HepG2 (cell line): ENCODE measurements at regions not wholly inside any gene's neighbourhood (a gene's known extent, or its start where the extent isn't known, plus 50 kb on each side); places are given as distances from the start of the nearest gene placed in this dataset.

Source experiments
- ATAC-seq: fragments of 200-7000 bp; cut with Tn5 transposase; 3 replicates; pipeline ENCODE4 v1.9.1; 2020; ENCODE audit warnings: mild to moderate bottlenecking, moderate library complexity
- BruUV-seq: library from RNA; stranded (reverse); fragments of 400-500 nt; replicated peaks from 2 replicates; lab custom pipeline; 2021; lab: Mats Ljungman, UMichigan
- CTCF ChIA-PET: fragments of 300-600 bp; formaldehyde crosslinking; extraction: SDS; loops from one replicate; lab custom pipeline; 2021; ENCODE audit warnings: low total read pairs, inconsistent platforms, low intra/inter-chr PET ratio; lab: Yijun Ruan, JAX
- POLR2A ChIA-PET: fragments of 350-600 bp; sonication (Branson Sonifier 250); formaldehyde crosslinking; loops from one replicate; lab custom pipeline; 2020; ENCODE audit warnings: antibody characterized with exemption, inconsistent platforms; lab: Yijun Ruan, JAX
- DNase-seq: peaks from one replicate; pipeline ENCODE4 v3.0.0-alpha.2; 2015; ENCODE audit warnings: low spot score
- FAIRE-seq: peaks from 3 replicates; lab custom pipeline; 2011; peaks lifted over from hg19 to GRCh38; lab: Jason Lieb, UNC
- H2AFZ ChIP-seq: one replicate; pipeline ENCODE4 v1.6.1; 2011; ENCODE audit warnings: low read length, inconsistent platforms
- H3K27ac ChIP-seq: fragments of 300-600 bp; 3 replicates; pipeline ENCODE4 v1.8.0; 2011; ENCODE audit warnings: mixed run types, mild to moderate bottlenecking, mixed read lengths, low read length, inconsistent platforms; ENCODE audit not compliant: insufficient read depth; ENCODE audit errors: extremely low read length
- H3K27me3 ChIP-seq, 2 experiments: fragments of 200-600 bp in 1 of 2; 2 replicates in 1 of 2; 3 replicates in 1 of 2; pipeline versions ENCODE4 v1.6.0 to v1.8.0; 2011; ENCODE audit warnings: low read length in 2 of 2, mild to moderate bottlenecking in 2 of 2, moderate library complexity in 2 of 2, inconsistent platforms in 1 of 2; ENCODE audit not compliant: insufficient read depth in 2 of 2, control insufficient read depth in 1 of 2
- H3K36me3 ChIP-seq, 2 experiments: fragments of 200-600 bp in 1 of 2; replicated peaks in 1 of 2; 2 replicates in 1 of 2; 3 replicates in 1 of 2; pipeline versions ENCODE4 v1.5.1 to v1.8.0; 2011; ENCODE audit warnings: low read length in 2 of 2, inconsistent platforms in 1 of 2; ENCODE audit not compliant: insufficient read depth in 2 of 2, control insufficient read depth in 1 of 2
- H3K4me1 ChIP-seq: 2 replicates; pipeline ENCODE4 v1.5.1; 2012; ENCODE audit warnings: low read length, inconsistent platforms; ENCODE audit not compliant: insufficient read depth
- H3K4me2 ChIP-seq: 2 replicates; pipeline ENCODE4 v1.6.0; 2011; ENCODE audit warnings: low read depth, low read length, inconsistent platforms
- H3K4me3 ChIP-seq, 3 experiments: fragments of 200-600 bp in 1 of 3; sonication (generic), shearing (Covaris generic) in 1 of 3; replicated peaks in 1 of 3; 2 replicates each; pipeline ENCODE4 v1.5.1; 2011 to 2016; ENCODE audit warnings: low read length in 3 of 3, inconsistent platforms in 2 of 3, low read depth in 2 of 3, mild to moderate bottlenecking in 2 of 3, control low read depth in 1 of 3, mixed read lengths in 1 of 3; ENCODE audit not compliant: insufficient read depth in 1 of 3
- H3K79me2 ChIP-seq: one replicate; pipeline ENCODE4 v1.6.1; 2011; ENCODE audit warnings: low read length, inconsistent platforms; ENCODE audit not compliant: insufficient read depth
- H3K9ac ChIP-seq: 2 replicates; pipeline ENCODE4 v1.6.0; 2011; ENCODE audit warnings: mild to moderate bottlenecking, low read depth, low read length, inconsistent platforms; ENCODE audit not compliant: insufficient read depth
- H3K9me3 ChIP-seq: 2 replicates; pipeline ENCODE4 v1.5.1; 2012; ENCODE audit warnings: mild to moderate bottlenecking, low read length
- H4K20me1 ChIP-seq: 2 replicates; pipeline ENCODE4 v1.6.0; 2011; ENCODE audit warnings: inconsistent platforms, mild to moderate bottlenecking, low read length, moderate library complexity; ENCODE audit not compliant: insufficient read depth
- HOXA9 ChIP-seq: sonication (generic); formaldehyde crosslinking; IDR thresholded peaks from 2 replicates; pipeline ENCODE4 v1.8.1; 2022; ENCODE audit warnings: missing genetic modification reagents, mild to moderate bottlenecking, moderate library complexity, borderline replicate concordance
- KAT7 ChIP-seq: IDR thresholded peaks from 2 replicates; pipeline ENCODE4 v1.6.1; 2018; ENCODE audit warnings: borderline replicate concordance, missing compliant biosample characterization
- KDM4B ChIP-seq: sonication (generic); formaldehyde crosslinking; IDR thresholded peaks from 2 replicates; pipeline ENCODE4 v1.4.0; 2020; ENCODE audit warnings: missing genetic modification reagents
- ZFP62 ChIP-seq: sonication (generic); formaldehyde crosslinking; IDR thresholded peaks from 2 replicates; pipeline ENCODE4 v1.4.0; 2020; ENCODE audit warnings: missing genetic modification reagents
- ZNF432 ChIP-seq: sonication (generic); formaldehyde crosslinking; IDR thresholded peaks from 2 replicates; pipeline ENCODE4 v1.5.0; 2020; ENCODE audit warnings: missing genetic modification reagents, mild to moderate bottlenecking, borderline replicate concordance
- ZNF446 ChIP-seq: sonication (generic); formaldehyde crosslinking; IDR thresholded peaks from 2 replicates; pipeline ENCODE4 v1.5.0; 2020; ENCODE audit warnings: mild to moderate bottlenecking, missing genetic modification reagents
- WGBS: methylation state at CpG from one replicate; pipeline ENCODE4 v1.1.6; 2017; ENCODE audit warnings: low lambda C conversion rate; 5-methylcytosine and 5-hydroxymethylcytosine counted together
- in situ Hi-C: cut with HindIII; loops from 2 replicates; pipeline ENCODE4 v1.10.0; 2017; ENCODE audit warnings: low pct_unique_long_range_greater_than_20kb; ENCODE audit not compliant: extremely low pct_ligation_motif_present
- intact Hi-C: fragments of 100-400 bp; cut with micrococcal nuclease; formaldehyde crosslinking; loops from one replicate; pipeline ENCODE4 v1.10.0; 2022; ENCODE audit not compliant: unreplicated experiment
- TF ChIP-seq, protein P1 (sequence below): sonication (generic); formaldehyde crosslinking; IDR thresholded peaks from 2 replicates; pipeline ENCODE4 v1.5.1; 2020; ENCODE audit warnings: missing genetic modification reagents, mild to moderate bottlenecking, borderline replicate concordance
- TF ChIP-seq, protein P2 (sequence below): sonication (generic); formaldehyde crosslinking; IDR thresholded peaks from 2 replicates; pipeline ENCODE4 v1.5.0; 2020; ENCODE audit warnings: missing genetic modification reagents
- TF ChIP-seq, protein P3 (sequence below): sonication (generic); formaldehyde crosslinking; IDR thresholded peaks from 2 replicates; pipeline ENCODE4 v1.4.0; 2020; ENCODE audit warnings: mild to moderate bottlenecking, low read depth, missing genetic modification reagents
- TF ChIP-seq, protein P4 (sequence below), 2 experiments: sonication (generic) in 1 of 2; formaldehyde crosslinking in 1 of 2; IDR thresholded peaks; 2 replicates each; pipeline versions ENCODE4 v1.6.1 to v1.9.0; 2014 to 2022; ENCODE audit warnings: antibody characterized with exemption in 1 of 2, borderline replicate concordance in 1 of 2, inconsistent platforms in 1 of 2, low read depth in 1 of 2, missing genetic modification reagents in 1 of 2
- TF ChIP-seq, protein P5 (sequence below): sonication (generic); formaldehyde crosslinking; IDR thresholded peaks from 2 replicates; pipeline ENCODE4 v1.4.0; 2020; ENCODE audit warnings: missing genetic modification reagents

DNA sequence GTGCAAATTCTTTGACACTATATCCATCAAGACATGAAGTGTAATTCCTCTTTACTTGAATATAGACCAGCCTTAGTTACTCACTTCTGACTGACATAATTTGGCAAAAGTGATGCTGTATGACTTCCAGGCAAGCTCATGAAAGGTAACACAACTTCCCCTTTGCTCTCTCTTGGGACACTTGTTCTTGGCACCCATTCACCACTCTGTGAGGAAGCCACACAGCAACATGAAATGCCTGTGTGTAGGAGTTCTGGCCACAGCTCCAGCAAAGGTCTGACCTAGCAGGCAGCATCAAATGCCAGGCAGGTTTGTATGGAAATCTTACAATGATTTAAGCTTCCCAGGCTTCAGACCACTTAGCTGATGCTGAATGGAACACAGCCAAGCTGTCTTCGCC lies 280.3 kb downstream of the PDHA2 start:
- Histone ChIP-seq H3K4me2 (no peak overlapping the region), H3K9ac (no peak overlapping the region), H3K4me3 (no peak overlapping the region), H3K27me3 (no peaks in the 10 kb centered on the region), H3K36me3 (no peaks in the 10 kb centered on the region), H3K9me3 (0 out of 2 replicates have a peak, but pooled peaks cover 4% of the 10 kb centered on the region), H4K20me1 (no peaks in the 10 kb centered on the region), H3K27ac (no peak overlapping the region), H2AFZ (no peak overlapping the region), H3K4me1 (no peaks in the 10 kb centered on the region), H3K79me2 (no peaks in the 10 kb centered on the region)
- BruUV-seq, result no TSS peak
- DNase-seq (no peak), FAIRE-seq (no peak), ATAC-seq (no peak)
- in situ Hi-C loops (no loop called here), intact Hi-C loops (no loop called here)
- CTCF ChIA-PET, result no interaction called here
- POLR2A ChIA-PET, result no interaction called here
- WGBS, result 6% methylated on average over 1 of the region's 1 CpG
- TF ChIP-seq ZFP62 (no peak), KAT7 (CRISPR knock-in tag) (no peak), KDM4B (CRISPR knock-in tag) (no peak), HOXA9 (CRISPR knock-in tag) (no peak), ZNF432 (CRISPR knock-in tag) (no peak), ZNF446 (CRISPR knock-in tag) (no peak)
- TF ChIP-seq, protein P1, sequence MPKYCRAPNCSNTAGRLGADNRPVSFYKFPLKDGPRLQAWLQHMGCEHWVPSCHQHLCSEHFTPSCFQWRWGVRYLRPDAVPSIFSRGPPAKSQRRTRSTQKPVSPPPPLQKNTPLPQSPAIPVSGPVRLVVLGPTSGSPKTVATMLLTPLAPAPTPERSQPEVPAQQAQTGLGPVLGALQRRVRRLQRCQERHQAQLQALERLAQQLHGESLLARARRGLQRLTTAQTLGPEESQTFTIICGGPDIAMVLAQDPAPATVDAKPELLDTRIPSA, result no peak
- TF ChIP-seq, protein P2, sequence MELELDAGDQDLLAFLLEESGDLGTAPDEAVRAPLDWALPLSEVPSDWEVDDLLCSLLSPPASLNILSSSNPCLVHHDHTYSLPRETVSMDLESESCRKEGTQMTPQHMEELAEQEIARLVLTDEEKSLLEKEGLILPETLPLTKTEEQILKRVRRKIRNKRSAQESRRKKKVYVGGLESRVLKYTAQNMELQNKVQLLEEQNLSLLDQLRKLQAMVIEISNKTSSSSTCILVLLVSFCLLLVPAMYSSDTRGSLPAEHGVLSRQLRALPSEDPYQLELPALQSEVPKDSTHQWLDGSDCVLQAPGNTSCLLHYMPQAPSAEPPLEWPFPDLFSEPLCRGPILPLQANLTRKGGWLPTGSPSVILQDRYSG (CRISPR knock-in tag), result no peak
- TF ChIP-seq, protein P3, sequence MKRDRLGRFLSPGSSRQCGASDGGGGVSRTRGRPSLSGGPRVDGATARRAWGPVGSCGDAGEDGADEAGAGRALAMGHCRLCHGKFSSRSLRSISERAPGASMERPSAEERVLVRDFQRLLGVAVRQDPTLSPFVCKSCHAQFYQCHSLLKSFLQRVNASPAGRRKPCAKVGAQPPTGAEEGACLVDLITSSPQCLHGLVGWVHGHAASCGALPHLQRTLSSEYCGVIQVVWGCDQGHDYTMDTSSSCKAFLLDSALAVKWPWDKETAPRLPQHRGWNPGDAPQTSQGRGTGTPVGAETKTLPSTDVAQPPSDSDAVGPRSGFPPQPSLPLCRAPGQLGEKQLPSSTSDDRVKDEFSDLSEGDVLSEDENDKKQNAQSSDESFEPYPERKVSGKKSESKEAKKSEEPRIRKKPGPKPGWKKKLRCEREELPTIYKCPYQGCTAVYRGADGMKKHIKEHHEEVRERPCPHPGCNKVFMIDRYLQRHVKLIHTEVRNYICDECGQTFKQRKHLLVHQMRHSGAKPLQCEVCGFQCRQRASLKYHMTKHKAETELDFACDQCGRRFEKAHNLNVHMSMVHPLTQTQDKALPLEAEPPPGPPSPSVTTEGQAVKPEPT (CRISPR knock-in tag), result no peak
- TF ChIP-seq, protein P4, sequence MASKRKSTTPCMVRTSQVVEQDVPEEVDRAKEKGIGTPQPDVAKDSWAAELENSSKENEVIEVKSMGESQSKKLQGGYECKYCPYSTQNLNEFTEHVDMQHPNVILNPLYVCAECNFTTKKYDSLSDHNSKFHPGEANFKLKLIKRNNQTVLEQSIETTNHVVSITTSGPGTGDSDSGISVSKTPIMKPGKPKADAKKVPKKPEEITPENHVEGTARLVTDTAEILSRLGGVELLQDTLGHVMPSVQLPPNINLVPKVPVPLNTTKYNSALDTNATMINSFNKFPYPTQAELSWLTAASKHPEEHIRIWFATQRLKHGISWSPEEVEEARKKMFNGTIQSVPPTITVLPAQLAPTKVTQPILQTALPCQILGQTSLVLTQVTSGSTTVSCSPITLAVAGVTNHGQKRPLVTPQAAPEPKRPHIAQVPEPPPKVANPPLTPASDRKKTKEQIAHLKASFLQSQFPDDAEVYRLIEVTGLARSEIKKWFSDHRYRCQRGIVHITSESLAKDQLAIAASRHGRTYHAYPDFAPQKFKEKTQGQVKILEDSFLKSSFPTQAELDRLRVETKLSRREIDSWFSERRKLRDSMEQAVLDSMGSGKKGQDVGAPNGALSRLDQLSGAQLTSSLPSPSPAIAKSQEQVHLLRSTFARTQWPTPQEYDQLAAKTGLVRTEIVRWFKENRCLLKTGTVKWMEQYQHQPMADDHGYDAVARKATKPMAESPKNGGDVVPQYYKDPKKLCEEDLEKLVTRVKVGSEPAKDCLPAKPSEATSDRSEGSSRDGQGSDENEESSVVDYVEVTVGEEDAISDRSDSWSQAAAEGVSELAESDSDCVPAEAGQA (IDR thresholded peaks at IDR 0.05; ENCODE audit: low read depth), result no peak
- TF ChIP-seq, protein P4 (CRISPR knock-in tag; IDR thresholded peaks at IDR 0.05; ENCODE audit: borderline replicate concordance), result no peak
- TF ChIP-seq, protein P5, sequence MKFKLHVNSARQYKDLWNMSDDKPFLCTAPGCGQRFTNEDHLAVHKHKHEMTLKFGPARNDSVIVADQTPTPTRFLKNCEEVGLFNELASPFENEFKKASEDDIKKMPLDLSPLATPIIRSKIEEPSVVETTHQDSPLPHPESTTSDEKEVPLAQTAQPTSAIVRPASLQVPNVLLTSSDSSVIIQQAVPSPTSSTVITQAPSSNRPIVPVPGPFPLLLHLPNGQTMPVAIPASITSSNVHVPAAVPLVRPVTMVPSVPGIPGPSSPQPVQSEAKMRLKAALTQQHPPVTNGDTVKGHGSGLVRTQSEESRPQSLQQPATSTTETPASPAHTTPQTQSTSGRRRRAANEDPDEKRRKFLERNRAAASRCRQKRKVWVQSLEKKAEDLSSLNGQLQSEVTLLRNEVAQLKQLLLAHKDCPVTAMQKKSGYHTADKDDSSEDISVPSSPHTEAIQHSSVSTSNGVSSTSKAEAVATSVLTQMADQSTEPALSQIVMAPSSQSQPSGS (CRISPR knock-in tag), result no peak
